Heart left ventricle (tissue), 16 donors: ENCODE measurements at regions not wholly inside any gene's neighbourhood (a gene's known extent, or its start where the extent isn't known, plus 50 kb on each side); places are given as distances from the start of the nearest gene placed in this dataset.
"Not testable (repeated sequence)": the region's sequence is repeated elsewhere in the genome, so short reads cannot be mapped to it uniquely, and the experiment has no call there.

ENCODE experiments used
- ATAC-seq, 4 donors: fragments of 200-7000 bp; cut with Tn5 transposase; one replicate each; pipeline ENCODE4 v1.9.1; 2020 to 2022; ENCODE audit warnings: moderate library complexity in 4 of 4, mild to moderate bottlenecking in 3 of 4, moderate number of reproducible peaks in 1 of 4
- DNase-seq, 5 donors: peaks; one replicate each; pipeline ENCODE4 v3.0.0-alpha.2; 2020
- H3K27ac ChIP-seq, 12 donors: fragments of 200-600 bp; sonication (generic) in 4 of 12; one replicate each; pipeline versions ENCODE4 v1.5.0 to v1.8.0; 2016 to 2022; ENCODE audit warnings: mild to moderate bottlenecking in 2 of 12
- H3K27me3 ChIP-seq, 9 donors: fragments of 200-600 bp; sonication (generic) in 2 of 9; one replicate each; pipeline versions ENCODE4 v1.5.1 to v1.8.0; 2016 to 2022; ENCODE audit warnings: mild to moderate bottlenecking in 3 of 9
- H3K36me3 ChIP-seq, 9 donors: fragments of 200-600 bp; sonication (generic) in 2 of 9; one replicate each; pipeline versions ENCODE4 v1.5.0 to v1.8.0; 2018 to 2022; ENCODE audit warnings: mild to moderate bottlenecking in 2 of 9
- H3K4me1 ChIP-seq, 12 donors: fragments of 200-600 bp; sonication (generic) in 4 of 12; one replicate each; pipeline versions ENCODE4 v1.5.0 to v1.8.0; 2016 to 2022; ENCODE audit warnings: mild to moderate bottlenecking in 3 of 12
- H3K4me3 ChIP-seq, 12 donors: fragments of 200-600 bp; sonication (generic) in 4 of 12; one replicate each; pipeline versions ENCODE4 v1.5.0 to v1.8.0; 2017 to 2022; ENCODE audit warnings: mild to moderate bottlenecking in 9 of 12, moderate library complexity in 4 of 12
- H3K9me3 ChIP-seq, 12 donors: fragments of 200-600 bp; sonication (generic) in 4 of 12; one replicate each; pipeline versions ENCODE4 v1.5.0 to v1.8.0; 2016 to 2022; ENCODE audit warnings: mild to moderate bottlenecking in 1 of 12
- CTCF ChIP-seq, 12 donors: fragments of 200-600 bp; sonication (generic) in 4 of 12; IDR thresholded peaks; one replicate each; pipeline versions ENCODE4 v1.5.0 to v1.8.0; 2018 to 2022; ENCODE audit warnings: antibody characterized with exemption in 12 of 12, mild to moderate bottlenecking in 5 of 12
- POLR2A ChIP-seq, 2 donors: fragments of 450-650 bp; IDR thresholded peaks; one replicate each; pipeline ENCODE4 v1.6.1; 2017; ENCODE audit warnings: antibody characterized with exemption in 2 of 2, mild to moderate bottlenecking in 2 of 2, moderate library complexity in 2 of 2
- WGBS, 4 donors: extraction: QIAGEN DNeasy Blood & Tissue Kit in 2 of 4; methylation state at CpG; one replicate each; pipeline versions ENCODE4 v1.1.5 to v1.1.7; 2013 to 2018; 5-methylcytosine and 5-hydroxymethylcytosine counted together
- intact Hi-C, 10 donors: fragments of 100-400 bp; cut with DNase I; formaldehyde crosslinking; loops; one replicate each; pipeline versions ENCODE4 v1.11.1 to v1.14.2; 2022
- donor health status: ischemic (EF 13 %, LVEDD 7.1; RV severe dilation, severe dysfunction).
- donor health status: healthy with polysubstance abuse.
- donor health status: DM: no; HTN: yes; CAD: no.
- donor health status: DM: no; HTN: no; CAD: no.
- donor health status: ischemic (EF 25% LVEDD 6.9; RV normal size, moderate dysfunction).
- donor health status: ischemic (EF 25% LVEDD 5.7; RV mildly dilated, moderate dysfunction).
- donor health status: healthy.
- donor health status: DM: yes; HTN: yes; CAD: no.
- donor health status: ischemic (EF 35%, LVEDD 5.7; RV mildly dilated, moderate dysfunction).
- donor health status: nonischemic (EF 11% LVEDD 7.7; RV severe dilation, severe dysfunction).
- donor health status: DM: yes; HTN: yes; CAD: no.
- donor health status: PGD.
- donor health status: ischemic (EF 29% LVEDD 5.4; RV normal size, mild dysfunction).
- donor health status: nonischemic (EF 23%, LVEDD 6.1; RV moderate dilation, normal function).

- intact Hi-C loops, result no loop called here
These were observed 72.9 kb upstream of the SKAP2 start for GRCh38 chr7:26937306-26937705.

GRCh38 chr7:26932616-26933015, 68.2 kb upstream of the SKAP2 start:
- H3K27me3 ChIP-seq, ATAC-seq, H3K9me3 ChIP-seq, DNase-seq, H3K4me3 ChIP-seq, H3K27ac ChIP-seq, intact Hi-C loops, H3K4me1 ChIP-seq, H3K36me3 ChIP-seq: not testable (repeated sequence)
- WGBS, 4 donors, result 71 to 89% (median 78%) methylated on average over 3 of the region's 3 CpGs

More at GRCh38 chr7:26937306-26937705, 72.9 kb upstream of the SKAP2 start:
- no peak for TF ChIP-seq CTCF (IDR thresholded peaks at IDR 0.05)
- TF ChIP-seq POLR2A (IDR thresholded peaks at IDR 0.05), result no peak
- no peak for ATAC-seq
- Histone ChIP-seq H3K9me3 (peaks cover 0 to 6% (median 0%) of the 10 kb centered on the region in 12 donors), H3K36me3 (no peaks in the 10 kb centered on the region), H3K4me3 (no peak overlapping the region), H3K27me3 (peaks cover 0 to 6% (median 0%) of the 10 kb centered on the region in 9 donors), H3K4me1 (no peaks in the 10 kb centered on the region), H3K27ac (no peak overlapping the region)
- DNase-seq, result no peak

DNA sequence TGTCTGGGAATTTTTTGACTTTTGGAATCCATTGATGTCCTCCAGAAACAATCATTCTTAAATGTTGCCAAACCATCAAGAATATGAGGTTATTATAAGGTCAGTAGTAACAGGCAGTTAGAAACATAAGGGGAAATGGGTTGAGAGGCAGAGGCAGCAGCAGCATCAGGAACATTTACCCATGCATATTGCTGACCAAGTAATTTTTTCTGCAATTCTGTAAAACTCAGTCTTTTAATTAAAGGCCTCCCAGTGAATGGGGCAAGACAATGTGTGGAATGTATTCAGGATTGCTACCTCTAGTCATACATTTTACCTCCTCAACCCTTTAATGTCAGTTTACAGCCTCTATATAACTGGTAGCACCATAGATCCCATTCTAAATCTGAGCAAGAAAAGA, 66.5 kb upstream of the SKAP2 start:
- Histone ChIP-seq H3K4me3 (no peak overlapping the region), H3K27me3 (peaks cover 0 to 6% (median 0%) of the 10 kb centered on the region in 9 donors), H3K9me3 (peaks cover 0 to 6% (median 0%) of the 10 kb centered on the region in 12 donors), H3K4me1 (no peaks in the 10 kb centered on the region), H3K27ac (no peak overlapping the region), H3K36me3 (no peaks in the 10 kb centered on the region)
- TF ChIP-seq CTCF (IDR thresholded peaks at IDR 0.05), result no peak
- TF ChIP-seq POLR2A (IDR thresholded peaks at IDR 0.05), result no peak
- DNase-seq (no peak), ATAC-seq (no peak)
- intact Hi-C loops, result no loop called here

GRCh38 chr7:26930201-26930600, 65.8 kb upstream of the SKAP2 start:
- TF ChIP-seq CTCF (IDR thresholded peaks at IDR 0.05) (no peak), POLR2A (IDR thresholded peaks at IDR 0.05) (no peak)
- DNase-seq (no peak), ATAC-seq (no peak)
- Histone ChIP-seq H3K27me3 (peaks cover 0 to 6% (median 0%) of the 10 kb centered on the region in 9 donors), H3K36me3 (no peaks in the 10 kb centered on the region), H3K9me3 (peaks cover 0 to 4% (median 0%) of the 10 kb centered on the region in 12 donors), H3K4me1 (no peaks in the 10 kb centered on the region), H3K4me3 (no peak overlapping the region), H3K27ac (no peak overlapping the region)
- intact Hi-C loops, result no loop called here
- WGBS, 4 donors, result 65 to 81% (median 73%) methylated on average over 3 of the region's 3 CpGs

DNA sequence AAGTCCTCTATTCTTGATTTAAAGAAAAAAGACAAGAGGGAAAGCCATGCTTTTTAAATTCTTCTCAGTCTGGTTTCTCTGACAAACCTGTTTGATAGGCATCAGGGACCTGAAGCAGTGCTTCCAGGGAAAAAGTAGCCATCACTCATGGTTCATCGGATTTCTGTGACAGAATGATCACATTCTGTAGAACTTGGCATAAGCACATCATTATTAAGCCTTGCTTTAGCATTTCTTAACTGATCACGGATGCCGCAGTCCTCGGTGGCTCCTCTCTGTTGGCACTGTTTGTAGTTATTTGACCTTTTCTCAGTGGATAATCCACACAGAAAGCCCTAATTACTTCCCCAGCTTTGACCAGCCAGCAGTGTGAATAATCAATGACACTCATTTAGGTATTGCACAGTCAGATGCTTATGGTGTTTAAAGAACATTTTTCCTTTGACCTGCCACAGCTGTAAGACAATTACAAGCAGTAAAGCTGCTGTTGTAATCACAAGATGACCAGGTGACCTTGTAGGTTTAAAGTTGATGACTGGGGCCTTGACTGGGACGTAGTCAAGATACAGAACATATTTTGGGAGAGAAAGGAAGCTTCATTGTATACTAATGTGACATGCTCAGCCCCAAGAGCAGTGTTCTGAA, 64.4 kb upstream of the SKAP2 start:
- no peak overlapping the region for H3K4me3 ChIP-seq
- H3K9me3 ChIP-seq, result no peaks in the 10 kb centered on the region
- no peaks in the 10 kb centered on the region for H3K36me3 ChIP-seq
- intact Hi-C loops, result no loop called here
- no peak for DNase-seq
- WGBS, 4 donors, result 58 to 71% (median 64%) methylated on average over 5 of the region's 5 CpGs
- TF ChIP-seq CTCF (IDR thresholded peaks at IDR 0.05), result no peak
- TF ChIP-seq POLR2A (IDR thresholded peaks at IDR 0.05), result no peak
- H3K27ac ChIP-seq, result no peak overlapping the region
- ATAC-seq, result no peak
- H3K4me1 ChIP-seq, result no peaks in the 10 kb centered on the region
- H3K27me3 ChIP-seq, result peaks cover 0 to 6% (median 0%) of the 10 kb centered on the region in 9 donors
